Choroid plexus epithelial cell (primary cell): ENCODE measurements at regions not wholly inside any gene's neighbourhood (a gene's known extent, or its start where the extent isn't known, plus 50 kb on each side); places are given as distances from the start of the nearest gene placed in this dataset.

Experiments used
- DNase-seq: peaks from one replicate; pipeline ENCODE4 v3.0.0-alpha.2; 2010; ENCODE audit warnings: low read depth
- H3K4me3 ChIP-seq: 2 replicates; pipeline ENCODE4 v1.5.1; 2011; ENCODE audit warnings: low read depth, mild to moderate bottlenecking, control low read depth, low read length, moderate library complexity
- TF ChIP-seq, protein P1 (sequence below): conservative IDR thresholded peaks from 2 replicates; pipeline ENCODE4 v1.5.1; 2011; ENCODE audit warnings: low read depth, mild to moderate bottlenecking, control low read depth, inconsistent platforms, low read length, moderate library complexity

DNA sequence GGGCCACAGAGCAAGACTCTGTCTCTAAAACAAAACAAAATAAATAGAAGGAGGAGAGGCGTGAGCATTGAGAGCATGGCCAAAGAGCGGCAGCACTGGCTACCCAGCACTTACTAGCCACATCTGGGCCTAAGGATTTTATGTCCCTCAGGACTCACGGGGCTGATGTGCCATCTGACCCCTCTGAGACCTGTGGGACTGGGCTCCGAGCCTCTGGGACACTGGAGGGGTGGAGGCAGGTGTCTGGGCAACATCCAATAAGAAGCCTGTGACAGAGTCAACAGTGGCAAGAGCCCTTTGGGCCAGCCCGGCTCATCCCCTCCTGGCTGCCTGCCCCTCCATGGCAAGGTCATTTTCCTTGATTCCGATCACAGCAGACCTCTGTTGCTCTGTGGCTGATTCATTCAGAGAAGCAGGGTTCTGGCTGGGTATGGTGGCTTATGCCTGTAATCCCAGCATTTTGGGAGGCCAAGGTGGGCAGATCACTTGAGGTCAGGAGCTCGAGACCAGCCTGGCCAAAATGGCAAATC, 60.7 kb downstream of the RRM2 start:
- no peak overlapping the region for H3K4me3 ChIP-seq
- TF ChIP-seq, protein P1, sequence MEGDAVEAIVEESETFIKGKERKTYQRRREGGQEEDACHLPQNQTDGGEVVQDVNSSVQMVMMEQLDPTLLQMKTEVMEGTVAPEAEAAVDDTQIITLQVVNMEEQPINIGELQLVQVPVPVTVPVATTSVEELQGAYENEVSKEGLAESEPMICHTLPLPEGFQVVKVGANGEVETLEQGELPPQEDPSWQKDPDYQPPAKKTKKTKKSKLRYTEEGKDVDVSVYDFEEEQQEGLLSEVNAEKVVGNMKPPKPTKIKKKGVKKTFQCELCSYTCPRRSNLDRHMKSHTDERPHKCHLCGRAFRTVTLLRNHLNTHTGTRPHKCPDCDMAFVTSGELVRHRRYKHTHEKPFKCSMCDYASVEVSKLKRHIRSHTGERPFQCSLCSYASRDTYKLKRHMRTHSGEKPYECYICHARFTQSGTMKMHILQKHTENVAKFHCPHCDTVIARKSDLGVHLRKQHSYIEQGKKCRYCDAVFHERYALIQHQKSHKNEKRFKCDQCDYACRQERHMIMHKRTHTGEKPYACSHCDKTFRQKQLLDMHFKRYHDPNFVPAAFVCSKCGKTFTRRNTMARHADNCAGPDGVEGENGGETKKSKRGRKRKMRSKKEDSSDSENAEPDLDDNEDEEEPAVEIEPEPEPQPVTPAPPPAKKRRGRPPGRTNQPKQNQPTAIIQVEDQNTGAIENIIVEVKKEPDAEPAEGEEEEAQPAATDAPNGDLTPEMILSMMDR: no peak
- DNase-seq: no peak

DNA sequence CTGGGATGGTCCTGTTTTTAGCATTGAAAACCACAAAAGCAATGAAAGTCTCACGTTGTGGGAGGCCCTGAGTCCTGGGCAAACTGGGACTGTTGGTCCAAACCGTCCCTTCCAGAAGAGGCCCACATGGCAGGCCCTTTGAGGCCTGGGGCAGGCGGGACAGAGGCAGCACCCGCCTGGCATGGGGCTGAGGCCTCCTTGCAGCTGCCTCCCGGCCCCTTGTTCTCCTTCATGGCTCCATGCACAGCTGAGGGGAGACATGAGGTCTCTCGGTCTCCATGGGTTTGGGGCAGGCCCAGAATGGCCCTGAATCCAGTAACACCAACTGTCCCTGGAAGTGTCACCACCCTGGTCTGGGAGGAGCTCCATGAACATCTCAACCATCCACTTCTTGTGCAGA, 61.9 kb downstream of the RRM2 start:
- H3K4me3 ChIP-seq: no peak overlapping the region
- TF ChIP-seq, protein P1: no peak
- DNase-seq: no peak

DNA sequence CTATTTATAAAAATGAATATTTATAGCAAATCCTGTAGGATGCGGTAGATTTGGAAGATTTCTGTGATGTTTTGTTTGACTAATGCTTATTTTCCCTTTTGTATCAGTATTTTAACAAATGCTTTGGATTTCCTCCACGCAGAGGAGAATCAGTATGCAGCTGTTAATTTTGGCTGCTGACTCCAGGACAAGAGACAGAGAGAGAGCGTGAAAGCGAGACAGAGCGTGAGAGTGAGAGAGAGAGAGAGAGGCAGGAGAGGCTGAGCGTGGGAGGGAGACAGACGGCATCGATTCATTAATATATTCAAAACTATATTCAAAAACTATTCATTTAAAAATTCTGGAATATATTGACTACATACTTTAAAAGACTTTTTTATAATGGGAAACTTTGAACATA, 62.5 kb downstream of the RRM2 start:
- H3K4me3 ChIP-seq: no peak overlapping the region
- DNase-seq: no peak
- TF ChIP-seq, protein P1: no peak

DNA sequence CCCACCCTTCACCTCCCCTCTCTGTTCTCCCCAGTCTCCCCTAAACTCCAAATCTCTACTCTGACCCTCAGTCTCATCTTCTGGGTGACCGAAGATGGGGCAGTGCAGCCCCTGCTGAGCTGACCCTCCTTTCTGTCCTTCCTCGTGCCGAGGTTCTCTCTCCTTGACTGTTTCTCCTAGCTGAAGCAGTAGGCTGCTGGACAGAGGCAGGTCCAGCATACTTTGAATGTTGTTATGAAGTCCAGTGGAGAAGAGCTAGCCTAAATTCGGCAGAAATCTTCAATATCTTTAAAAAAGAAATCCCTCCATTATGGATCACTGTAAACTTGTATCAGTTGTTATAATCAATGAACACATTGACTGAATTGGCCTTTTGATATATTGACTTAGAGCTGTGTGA, 63.2 kb downstream of the RRM2 start:
- TF ChIP-seq, protein P1: no peak
- peak; percentile 21 for DNase-seq

DNA sequence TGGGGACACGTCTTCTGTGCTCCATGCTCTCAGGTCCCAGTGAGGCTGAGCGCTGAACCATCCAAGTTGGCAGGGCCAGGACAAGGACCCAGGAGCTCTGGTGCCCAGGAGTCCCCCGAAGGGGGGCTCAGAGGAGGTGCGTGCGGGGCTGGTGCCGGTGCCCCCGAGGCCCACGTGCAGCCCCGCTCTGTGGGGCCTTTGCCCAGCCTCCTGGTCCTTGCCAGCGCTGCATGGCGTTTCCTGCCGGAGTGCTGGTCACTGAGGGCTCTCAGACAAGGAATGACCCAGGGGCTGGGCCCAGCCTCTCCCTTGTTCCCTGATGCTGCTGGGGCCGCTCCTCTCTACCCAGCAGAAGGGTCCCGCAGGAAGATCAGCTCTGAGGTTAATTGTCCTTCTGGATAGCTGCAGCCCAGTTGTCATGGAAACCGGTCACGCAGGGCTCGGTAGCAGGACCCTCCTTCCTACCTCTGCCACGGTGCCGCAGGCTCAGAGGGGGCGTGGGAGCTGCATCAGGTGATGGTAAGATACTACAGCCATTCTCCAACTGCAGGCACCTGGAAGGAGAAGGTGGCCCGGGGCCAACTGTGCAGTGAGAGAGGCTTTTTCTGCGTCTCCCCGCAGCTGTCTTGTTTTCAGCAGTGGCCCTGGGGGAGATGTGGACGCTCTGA, 64.5 kb downstream of the RRM2 start:
- TF ChIP-seq, protein P1: no peak
- H3K4me3 ChIP-seq: no peak overlapping the region
- no peak for DNase-seq

More for the DNA sequence above, 63.2 kb downstream of the RRM2 start:
- H3K4me3 ChIP-seq: no peak overlapping the region

DNA sequence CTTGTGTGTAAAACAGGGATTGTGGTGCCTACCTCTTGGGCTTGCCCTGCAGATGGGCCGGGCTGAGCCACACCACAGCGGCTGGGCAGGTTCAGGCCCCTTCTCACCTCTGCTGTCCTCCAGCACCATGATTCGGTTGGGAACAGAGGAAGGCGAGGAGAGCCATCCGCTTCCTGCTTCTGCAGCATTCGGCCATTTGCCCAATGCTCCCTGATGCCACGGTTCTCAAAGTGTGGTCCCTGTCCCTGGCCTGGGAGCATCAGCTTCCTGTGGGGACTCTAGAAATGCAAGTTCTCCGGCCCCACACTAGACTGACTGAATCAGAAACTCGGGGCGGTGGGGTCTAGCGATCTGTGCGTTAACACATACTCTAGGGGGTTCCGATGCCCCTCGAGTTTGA, 65.1 kb downstream of the RRM2 start:
- TF ChIP-seq, protein P1: no peak
- H3K4me3 ChIP-seq: no peak overlapping the region
- DNase-seq: no peak

DNA sequence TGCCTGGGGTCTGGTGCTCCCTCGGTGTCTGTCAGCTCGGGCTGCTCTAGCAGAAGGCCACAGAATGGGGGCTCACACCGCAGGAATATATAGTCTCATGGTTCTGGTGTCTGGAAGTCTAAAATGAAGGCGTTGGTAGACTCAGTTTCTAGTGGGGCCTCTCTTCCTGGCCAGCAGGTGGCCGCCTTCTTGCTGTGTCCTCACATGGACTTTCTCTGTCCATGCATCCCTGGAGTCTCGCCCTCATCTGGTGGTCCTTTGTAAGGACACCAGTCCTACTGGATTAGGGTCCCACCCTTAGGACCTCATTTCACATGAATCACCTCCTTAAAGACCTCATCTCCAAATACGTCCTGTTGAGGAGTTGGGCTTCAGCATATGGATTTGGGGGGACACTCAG, 65.7 kb downstream of the RRM2 start:
- TF ChIP-seq, protein P1: peak; percentile 65
- peak; percentile 54 for DNase-seq
- no peak overlapping the region for H3K4me3 ChIP-seq
